GM23338 (cell line): ENCODE measurements at regions not wholly inside any gene's neighbourhood (a gene's known extent, or its start where the extent isn't known, plus 50 kb on each side); places are given as distances from the start of the nearest gene placed in this dataset.

Experiments
- ATAC-seq: fragments of 200-7000 bp; cut with Tn5 transposase; 3 replicates; pipeline ENCODE4 v1.9.1; 2020
- DNase-seq: peaks from one replicate; pipeline ENCODE4 v3.0.0-alpha.2; 2015; ENCODE audit warnings: low spot score
- H2AFZ ChIP-seq: fragments of 200-600 bp; sonication (generic); 2 replicates; pipeline ENCODE4 v1.8.0; 2016; ENCODE audit warnings: antibody characterized with exemption, mild to moderate bottlenecking, moderate library complexity
- H3F3A ChIP-seq: fragments of 200-600 bp; sonication (generic); replicated peaks from 2 replicates; pipeline ENCODE4 v1.8.0; 2017; ENCODE audit warnings: antibody characterized with exemption, mixed run types, low read depth
- H3K27ac ChIP-seq: fragments of 200-600 bp; sonication (generic); 2 replicates; pipeline ENCODE4 v1.6.1; 2016; ENCODE audit warnings: low read depth
- H3K27me3 ChIP-seq: fragments of 200-600 bp; sonication (generic); 2 replicates; pipeline ENCODE4 v1.8.0; 2016; ENCODE audit warnings: mild to moderate bottlenecking, mixed run types, moderate library complexity; ENCODE audit not compliant: insufficient read depth
- H3K36me3 ChIP-seq: fragments of 200-600 bp; sonication (generic); 2 replicates; pipeline ENCODE4 v1.8.0; 2016; ENCODE audit warnings: mild to moderate bottlenecking; ENCODE audit not compliant: insufficient read depth
- H3K4me1 ChIP-seq: fragments of 200-600 bp; sonication (generic); 2 replicates; pipeline ENCODE4 v1.8.0; 2016; ENCODE audit warnings: mild to moderate bottlenecking, moderate library complexity; ENCODE audit not compliant: insufficient read depth
- H3K4me2 ChIP-seq: fragments of 200-600 bp; sonication (generic); 2 replicates; pipeline ENCODE4 v1.7.1; 2017; ENCODE audit warnings: mixed run types
- H3K4me3 ChIP-seq: fragments of 200-600 bp; sonication (generic); 2 replicates; pipeline ENCODE4 v1.6.1; 2016; ENCODE audit warnings: mixed run types
- H3K79me2 ChIP-seq: fragments of 200-600 bp; sonication (generic); replicated peaks from 2 replicates; pipeline ENCODE4 v1.8.0; 2017; ENCODE audit warnings: mild to moderate bottlenecking; ENCODE audit not compliant: insufficient read depth
- H3K9me2 ChIP-seq: fragments of 200-600 bp; sonication (generic); 2 replicates; pipeline ENCODE4 v1.8.0; 2017; ENCODE audit not compliant: insufficient read depth
- H4K20me1 ChIP-seq: fragments of 200-600 bp; sonication (generic); replicated peaks from 2 replicates; pipeline ENCODE4 v1.8.0; 2017; ENCODE audit warnings: mild to moderate bottlenecking; ENCODE audit not compliant: insufficient read depth
- H3K27ac Mint-ChIP-seq: 2 replicates; pipeline ENCODE4 v1.8.0; 2020; ENCODE audit warnings: inconsistent platforms, mild to moderate bottlenecking, moderate library complexity, mixed read lengths
- H3K27me3 Mint-ChIP-seq: 3 replicates; pipeline ENCODE4 v1.8.0; 2022; ENCODE audit warnings: low read depth, mild to moderate bottlenecking, moderate library complexity, mixed read lengths, inconsistent platforms; ENCODE audit not compliant: insufficient read depth, poor library complexity
- H3K36me3 Mint-ChIP-seq: 3 replicates; pipeline ENCODE4 v1.8.0; 2021; ENCODE audit warnings: low read depth, mild to moderate bottlenecking, inconsistent platforms, moderate library complexity, mixed read lengths
- H3K4me1 Mint-ChIP-seq: 3 replicates; pipeline ENCODE4 v1.8.0; 2020; ENCODE audit warnings: mild to moderate bottlenecking, inconsistent platforms, mixed read lengths
- H3K4me3 Mint-ChIP-seq: 3 replicates; pipeline ENCODE4 v1.8.0; 2021; ENCODE audit warnings: moderate library complexity, mild to moderate bottlenecking, inconsistent platforms, mixed read lengths
- H3K9me3 Mint-ChIP-seq: 3 replicates; pipeline ENCODE4 v1.8.0; 2020; ENCODE audit warnings: moderate library complexity, mild to moderate bottlenecking, inconsistent platforms, mixed read lengths
- CREB1 ChIP-seq: fragments of 250-450 bp; sonication (Bioruptor Pico); IDR thresholded peaks from 2 replicates; pipeline ENCODE4 v1.5.0; 2020; ENCODE audit warnings: low read depth, mild to moderate bottlenecking, moderate library complexity
- EZH2 ChIP-seq: fragments of 200-600 bp; sonication (generic); IDR thresholded peaks from one replicate; pipeline ENCODE4 v1.8.0; 2017; ENCODE audit warnings: antibody characterized with exemption, mild to moderate bottlenecking, low read depth; ENCODE audit not compliant: unreplicated experiment
- EZH2phosphoT487 ChIP-seq: fragments of 200-600 bp; sonication (generic); IDR thresholded peaks from one replicate; pipeline ENCODE4 v1.8.1; 2018; ENCODE audit warnings: antibody characterized with exemption; ENCODE audit not compliant: unreplicated experiment
- JUNB ChIP-seq: IDR thresholded peaks from one replicate; pipeline ENCODE4 v1.6.1; 2016; ENCODE audit warnings: antibody characterized with exemption; ENCODE audit not compliant: unreplicated experiment
- NANOG ChIP-seq: IDR thresholded peaks from 2 replicates; pipeline ENCODE4 v1.6.1; 2016; ENCODE audit warnings: antibody characterized with exemption, borderline replicate concordance
- POLR2AphosphoS5 ChIP-seq: IDR thresholded peaks from 2 replicates; pipeline ENCODE4 v1.6.1; 2016; ENCODE audit warnings: antibody characterized with exemption, low read depth
- STAT1 ChIP-seq: IDR thresholded peaks from one replicate; pipeline ENCODE4 v1.6.1; 2016; ENCODE audit warnings: antibody characterized with exemption; ENCODE audit not compliant: unreplicated experiment
- ZNF114 ChIP-seq: fragments of 250-450 bp; sonication (Bioruptor Pico); IDR thresholded peaks from 2 replicates; pipeline ENCODE4 v1.5.0; 2020; ENCODE audit warnings: mild to moderate bottlenecking, moderate library complexity
- ZNF331 ChIP-seq: fragments of 250-450 bp; sonication (Bioruptor Pico); IDR thresholded peaks from 2 replicates; pipeline ENCODE4 v1.5.0; 2020; ENCODE audit warnings: low read depth, mild to moderate bottlenecking, moderate library complexity
- TF ChIP-seq, protein P1 (sequence below): IDR thresholded peaks from 2 replicates; pipeline ENCODE4 v1.6.1; 2016; ENCODE audit warnings: antibody characterized with exemption
- TF ChIP-seq, protein P2 (sequence below): fragments of 250-450 bp; sonication (Bioruptor Pico); IDR thresholded peaks from 2 replicates; pipeline ENCODE4 v1.5.0; 2020; ENCODE audit warnings: mild to moderate bottlenecking, moderate library complexity
- TF ChIP-seq, protein P3 (sequence below), 2 experiments: fragments of 200-600 bp in 1 of 2; sonication (generic) in 1 of 2; conservative IDR thresholded peaks; 2 replicates each; pipeline versions ENCODE4 v1.5.1 to v1.6.1; 2016 to 2017; ENCODE audit warnings: antibody characterized with exemption in 2 of 2, low read depth in 2 of 2, mild to moderate bottlenecking in 2 of 2, moderate library complexity in 1 of 2
- TF ChIP-seq, protein P4 (sequence below): IDR thresholded peaks from one replicate; pipeline ENCODE4 v1.6.1; 2018; ENCODE audit warnings: antibody characterized with exemption; ENCODE audit not compliant: unreplicated experiment

DNA sequence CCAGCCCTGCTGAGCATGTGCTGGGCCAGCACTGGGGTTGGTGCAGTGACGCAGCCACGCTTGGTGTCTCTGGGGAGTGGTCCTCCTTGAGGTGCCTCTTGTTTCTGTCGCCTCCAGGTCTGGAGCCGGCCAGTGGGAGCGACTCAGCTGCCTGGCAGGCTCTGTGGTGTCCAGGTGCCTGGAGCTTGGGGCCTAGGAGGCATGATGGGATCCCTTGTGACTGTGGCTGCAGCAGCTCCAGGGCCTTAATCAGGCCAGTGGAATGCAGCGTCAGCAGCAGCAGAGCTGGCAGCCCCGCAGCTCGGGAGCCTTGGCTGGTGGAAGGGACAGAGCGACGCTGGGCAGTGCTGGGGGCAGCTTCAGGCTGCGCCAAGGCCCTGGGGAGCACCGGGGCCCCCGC is 74.7 kb upstream of the CIBAR2 start:
- no peaks in the 10 kb centered on the region for H3F3A ChIP-seq
- H3K4me1 Mint-ChIP-seq, result peaks cover 15% of the 10 kb centered on the region
- peaks cover 66% of the 10 kb centered on the region for H3K79me2 ChIP-seq
- H3K27me3 ChIP-seq, result no peaks in the 10 kb centered on the region
- TF ChIP-seq ZNF114 (CRISPR knock-in tag), result no peak
- no peak for TF ChIP-seq EZH2
- no peak for TF ChIP-seq ZNF331 (CRISPR knock-in tag)
- TF ChIP-seq, protein P1, sequence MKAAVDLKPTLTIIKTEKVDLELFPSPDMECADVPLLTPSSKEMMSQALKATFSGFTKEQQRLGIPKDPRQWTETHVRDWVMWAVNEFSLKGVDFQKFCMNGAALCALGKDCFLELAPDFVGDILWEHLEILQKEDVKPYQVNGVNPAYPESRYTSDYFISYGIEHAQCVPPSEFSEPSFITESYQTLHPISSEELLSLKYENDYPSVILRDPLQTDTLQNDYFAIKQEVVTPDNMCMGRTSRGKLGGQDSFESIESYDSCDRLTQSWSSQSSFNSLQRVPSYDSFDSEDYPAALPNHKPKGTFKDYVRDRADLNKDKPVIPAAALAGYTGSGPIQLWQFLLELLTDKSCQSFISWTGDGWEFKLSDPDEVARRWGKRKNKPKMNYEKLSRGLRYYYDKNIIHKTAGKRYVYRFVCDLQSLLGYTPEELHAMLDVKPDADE, result no peak
- no peak for TF ChIP-seq CREB1 (CRISPR knock-in tag)
- no peak for TF ChIP-seq JUNB
- TF ChIP-seq STAT1, result no peak
- TF ChIP-seq, protein P2, sequence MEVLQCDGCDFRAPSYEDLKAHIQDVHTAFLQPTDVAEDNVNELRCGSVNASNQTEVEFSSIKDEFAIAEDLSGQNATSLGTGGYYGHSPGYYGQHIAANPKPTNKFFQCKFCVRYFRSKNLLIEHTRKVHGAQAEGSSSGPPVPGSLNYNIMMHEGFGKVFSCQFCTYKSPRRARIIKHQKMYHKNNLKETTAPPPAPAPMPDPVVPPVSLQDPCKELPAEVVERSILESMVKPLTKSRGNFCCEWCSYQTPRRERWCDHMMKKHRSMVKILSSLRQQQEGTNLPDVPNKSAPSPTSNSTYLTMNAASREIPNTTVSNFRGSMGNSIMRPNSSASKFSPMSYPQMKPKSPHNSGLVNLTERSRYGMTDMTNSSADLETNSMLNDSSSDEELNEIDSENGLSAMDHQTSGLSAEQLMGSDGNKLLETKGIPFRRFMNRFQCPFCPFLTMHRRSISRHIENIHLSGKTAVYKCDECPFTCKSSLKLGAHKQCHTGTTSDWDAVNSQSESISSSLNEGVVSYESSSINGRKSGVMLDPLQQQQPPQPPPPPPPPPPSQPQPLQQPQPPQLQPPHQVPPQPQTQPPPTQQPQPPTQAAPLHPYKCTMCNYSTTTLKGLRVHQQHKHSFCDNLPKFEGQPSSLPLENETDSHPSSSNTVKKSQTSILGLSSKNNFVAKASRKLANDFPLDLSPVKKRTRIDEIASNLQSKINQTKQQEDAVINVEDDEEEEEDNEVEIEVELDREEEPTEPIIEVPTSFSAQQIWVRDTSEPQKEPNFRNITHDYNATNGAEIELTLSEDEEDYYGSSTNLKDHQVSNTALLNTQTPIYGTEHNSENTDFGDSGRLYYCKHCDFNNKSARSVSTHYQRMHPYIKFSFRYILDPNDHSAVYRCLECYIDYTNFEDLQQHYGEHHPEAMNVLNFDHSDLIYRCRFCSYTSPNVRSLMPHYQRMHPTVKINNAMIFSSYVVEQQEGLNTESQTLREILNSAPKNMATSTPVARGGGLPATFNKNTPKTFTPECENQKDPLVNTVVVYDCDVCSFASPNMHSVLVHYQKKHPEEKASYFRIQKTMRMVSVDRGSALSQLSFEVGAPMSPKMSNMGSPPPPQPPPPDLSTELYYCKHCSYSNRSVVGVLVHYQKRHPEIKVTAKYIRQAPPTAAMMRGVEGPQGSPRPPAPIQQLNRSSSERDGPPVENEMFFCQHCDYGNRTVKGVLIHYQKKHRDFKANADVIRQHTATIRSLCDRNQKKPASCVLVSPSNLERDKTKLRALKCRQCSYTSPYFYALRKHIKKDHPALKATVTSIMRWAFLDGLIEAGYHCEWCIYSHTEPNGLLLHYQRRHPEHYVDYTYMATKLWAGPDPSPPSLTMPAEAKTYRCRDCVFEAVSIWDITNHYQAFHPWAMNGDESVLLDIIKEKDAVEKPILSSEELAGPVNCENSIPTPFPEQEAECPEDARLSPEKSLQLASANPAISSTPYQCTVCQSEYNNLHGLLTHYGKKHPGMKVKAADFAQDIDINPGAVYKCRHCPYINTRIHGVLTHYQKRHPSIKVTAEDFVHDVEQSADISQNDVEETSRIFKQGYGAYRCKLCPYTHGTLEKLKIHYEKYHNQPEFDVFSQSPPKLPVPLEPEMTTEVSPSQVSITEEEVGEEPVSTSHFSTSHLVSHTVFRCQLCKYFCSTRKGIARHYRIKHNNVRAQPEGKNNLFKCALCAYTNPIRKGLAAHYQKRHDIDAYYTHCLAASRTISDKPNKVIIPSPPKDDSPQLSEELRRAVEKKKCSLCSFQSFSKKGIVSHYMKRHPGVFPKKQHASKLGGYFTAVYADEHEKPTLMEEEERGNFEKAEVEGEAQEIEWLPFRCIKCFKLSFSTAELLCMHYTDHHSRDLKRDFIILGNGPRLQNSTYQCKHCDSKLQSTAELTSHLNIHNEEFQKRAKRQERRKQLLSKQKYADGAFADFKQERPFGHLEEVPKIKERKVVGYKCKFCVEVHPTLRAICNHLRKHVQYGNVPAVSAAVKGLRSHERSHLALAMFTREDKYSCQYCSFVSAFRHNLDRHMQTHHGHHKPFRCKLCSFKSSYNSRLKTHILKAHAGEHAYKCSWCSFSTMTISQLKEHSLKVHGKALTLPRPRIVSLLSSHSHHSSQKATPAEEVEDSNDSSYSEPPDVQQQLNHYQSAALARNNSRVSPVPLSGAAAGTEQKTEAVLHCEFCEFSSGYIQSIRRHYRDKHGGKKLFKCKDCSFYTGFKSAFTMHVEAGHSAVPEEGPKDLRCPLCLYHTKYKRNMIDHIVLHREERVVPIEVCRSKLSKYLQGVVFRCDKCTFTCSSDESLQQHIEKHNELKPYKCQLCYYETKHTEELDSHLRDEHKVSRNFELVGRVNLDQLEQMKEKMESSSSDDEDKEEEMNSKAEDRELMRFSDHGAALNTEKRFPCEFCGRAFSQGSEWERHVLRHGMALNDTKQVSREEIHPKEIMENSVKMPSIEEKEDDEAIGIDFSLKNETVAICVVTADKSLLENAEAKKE (CRISPR knock-in tag), result no peak
- TF ChIP-seq, protein P3, sequence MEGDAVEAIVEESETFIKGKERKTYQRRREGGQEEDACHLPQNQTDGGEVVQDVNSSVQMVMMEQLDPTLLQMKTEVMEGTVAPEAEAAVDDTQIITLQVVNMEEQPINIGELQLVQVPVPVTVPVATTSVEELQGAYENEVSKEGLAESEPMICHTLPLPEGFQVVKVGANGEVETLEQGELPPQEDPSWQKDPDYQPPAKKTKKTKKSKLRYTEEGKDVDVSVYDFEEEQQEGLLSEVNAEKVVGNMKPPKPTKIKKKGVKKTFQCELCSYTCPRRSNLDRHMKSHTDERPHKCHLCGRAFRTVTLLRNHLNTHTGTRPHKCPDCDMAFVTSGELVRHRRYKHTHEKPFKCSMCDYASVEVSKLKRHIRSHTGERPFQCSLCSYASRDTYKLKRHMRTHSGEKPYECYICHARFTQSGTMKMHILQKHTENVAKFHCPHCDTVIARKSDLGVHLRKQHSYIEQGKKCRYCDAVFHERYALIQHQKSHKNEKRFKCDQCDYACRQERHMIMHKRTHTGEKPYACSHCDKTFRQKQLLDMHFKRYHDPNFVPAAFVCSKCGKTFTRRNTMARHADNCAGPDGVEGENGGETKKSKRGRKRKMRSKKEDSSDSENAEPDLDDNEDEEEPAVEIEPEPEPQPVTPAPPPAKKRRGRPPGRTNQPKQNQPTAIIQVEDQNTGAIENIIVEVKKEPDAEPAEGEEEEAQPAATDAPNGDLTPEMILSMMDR (conservative IDR thresholded peaks at IDR 0.05; ENCODE audit: low read depth in 2 of 2), result no peak
- TF ChIP-seq, protein P4, sequence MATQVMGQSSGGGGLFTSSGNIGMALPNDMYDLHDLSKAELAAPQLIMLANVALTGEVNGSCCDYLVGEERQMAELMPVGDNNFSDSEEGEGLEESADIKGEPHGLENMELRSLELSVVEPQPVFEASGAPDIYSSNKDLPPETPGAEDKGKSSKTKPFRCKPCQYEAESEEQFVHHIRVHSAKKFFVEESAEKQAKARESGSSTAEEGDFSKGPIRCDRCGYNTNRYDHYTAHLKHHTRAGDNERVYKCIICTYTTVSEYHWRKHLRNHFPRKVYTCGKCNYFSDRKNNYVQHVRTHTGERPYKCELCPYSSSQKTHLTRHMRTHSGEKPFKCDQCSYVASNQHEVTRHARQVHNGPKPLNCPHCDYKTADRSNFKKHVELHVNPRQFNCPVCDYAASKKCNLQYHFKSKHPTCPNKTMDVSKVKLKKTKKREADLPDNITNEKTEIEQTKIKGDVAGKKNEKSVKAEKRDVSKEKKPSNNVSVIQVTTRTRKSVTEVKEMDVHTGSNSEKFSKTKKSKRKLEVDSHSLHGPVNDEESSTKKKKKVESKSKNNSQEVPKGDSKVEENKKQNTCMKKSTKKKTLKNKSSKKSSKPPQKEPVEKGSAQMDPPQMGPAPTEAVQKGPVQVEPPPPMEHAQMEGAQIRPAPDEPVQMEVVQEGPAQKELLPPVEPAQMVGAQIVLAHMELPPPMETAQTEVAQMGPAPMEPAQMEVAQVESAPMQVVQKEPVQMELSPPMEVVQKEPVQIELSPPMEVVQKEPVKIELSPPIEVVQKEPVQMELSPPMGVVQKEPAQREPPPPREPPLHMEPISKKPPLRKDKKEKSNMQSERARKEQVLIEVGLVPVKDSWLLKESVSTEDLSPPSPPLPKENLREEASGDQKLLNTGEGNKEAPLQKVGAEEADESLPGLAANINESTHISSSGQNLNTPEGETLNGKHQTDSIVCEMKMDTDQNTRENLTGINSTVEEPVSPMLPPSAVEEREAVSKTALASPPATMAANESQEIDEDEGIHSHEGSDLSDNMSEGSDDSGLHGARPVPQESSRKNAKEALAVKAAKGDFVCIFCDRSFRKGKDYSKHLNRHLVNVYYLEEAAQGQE, result no peak
- TF ChIP-seq POLR2AphosphoS5, result no peak
- TF ChIP-seq NANOG, result no peak
- TF ChIP-seq EZH2phosphoT487, result no peak
- peaks cover 34% of the 10 kb centered on the region for H3K36me3 Mint-ChIP-seq
- no peak overlapping the region; the same call in 1 of the 2 replicates for H3K27ac Mint-ChIP-seq
- peaks cover 17% of the 10 kb centered on the region for H3K4me1 ChIP-seq
- H3K36me3 ChIP-seq, result peaks cover 4% of the 10 kb centered on the region; the same call in 1 of the 2 replicates
- ATAC-seq (peak; percentile 66), DNase-seq (no peak)
- H3K27ac ChIP-seq, result no peak overlapping the region
- H3K4me3 ChIP-seq, result no peak overlapping the region
- H2AFZ ChIP-seq, result no peak overlapping the region
- no peaks in the 10 kb centered on the region; the same call in none of the 2 replicates for H4K20me1 ChIP-seq
- no peaks in the 10 kb centered on the region for H3K9me2 ChIP-seq
- H3K9me3 Mint-ChIP-seq, result peaks cover 19% of the 10 kb centered on the region
- no peak overlapping the region for H3K4me3 Mint-ChIP-seq
- H3K4me2 ChIP-seq, result no peak overlapping the region
- H3K27me3 Mint-ChIP-seq, result peaks cover 9% of the 10 kb centered on the region
